IMR-90 (cell line): ENCODE measurements at regions not wholly inside any gene's neighbourhood (a gene's known extent, or its start where the extent isn't known, plus 50 kb on each side); places are given as distances from the start of the nearest gene placed in this dataset.

Source experiments
- ATAC-seq: fragments of 200-7000 bp; cut with Tn5 transposase; 2 replicates; pipeline ENCODE4 v1.9.1; 2020; ENCODE audit warnings: low read depth, mild to moderate bottlenecking, moderate library complexity
- BruUV-seq: library from RNA; stranded (reverse); fragments of 400-500 nt; replicated peaks from 2 replicates; lab custom pipeline; 2021; lab: Mats Ljungman, UMichigan
- CTCF ChIA-PET: fragments of 300-600 bp; formaldehyde crosslinking; extraction: SDS; loops from one replicate; lab custom pipeline; 2021; ENCODE audit warnings: antibody characterized with exemption; lab: Yijun Ruan, JAX
- POLR2A ChIA-PET: fragments of 300-600 bp; sonication (Branson Sonifier 250); formaldehyde crosslinking; loops from one replicate; lab custom pipeline; 2022; ENCODE audit warnings: antibody characterized with exemption; ENCODE audit not compliant: unreplicated experiment; lab: Charles Lee
- DNase-seq: peaks from one replicate; pipeline ENCODE4 v3.0.0; 2013
- H2AFZ ChIP-seq: replicated peaks from 2 replicates; pipeline ENCODE3; 2013; ENCODE audit warnings: low read length, mild to moderate bottlenecking; ENCODE audit not compliant: poor library complexity
- H2AK5ac ChIP-seq: 2 replicates; pipeline ENCODE4 v1.6.1; 2013; ENCODE audit warnings: low read depth, low read length, inconsistent platforms
- H2AK9ac ChIP-seq: replicated peaks from 2 replicates; pipeline ENCODE3; 2013; ENCODE audit warnings: mild to moderate bottlenecking, low read depth, low read length, moderate library complexity; ENCODE audit not compliant: poor library complexity
- H2BK120ac ChIP-seq: 2 replicates; pipeline ENCODE4 v1.6.1; 2013; ENCODE audit warnings: low read depth, low read length, inconsistent platforms
- H2BK15ac ChIP-seq: 3 replicates; pipeline ENCODE4 v1.6.1; 2013; ENCODE audit warnings: low read depth, low read length, inconsistent platforms
- H2BK20ac ChIP-seq: 2 replicates; pipeline ENCODE4 v1.6.1; 2013; ENCODE audit warnings: low read depth, mild to moderate bottlenecking, inconsistent platforms, low read length, moderate library complexity
- H2BK5ac ChIP-seq: 2 replicates; pipeline ENCODE4 v1.6.1; 2013; ENCODE audit warnings: mild to moderate bottlenecking, low read depth, low read length, inconsistent platforms; ENCODE audit not compliant: poor library complexity, severe bottlenecking
- H3K14ac ChIP-seq: replicated peaks from 2 replicates; pipeline ENCODE4 v1.6.1; 2013; ENCODE audit warnings: low read depth, low read length, inconsistent platforms
- H3K18ac ChIP-seq: 2 replicates; pipeline ENCODE4 v1.6.1; 2013; ENCODE audit warnings: low read depth, low read length, control low read depth
- H3K23ac ChIP-seq: 2 replicates; pipeline ENCODE4 v1.6.1; 2013; ENCODE audit warnings: low read depth, low read length, inconsistent platforms
- H3K27ac ChIP-seq: 2 replicates; pipeline ENCODE4 v1.5.1; 2013; ENCODE audit warnings: mild to moderate bottlenecking, control low read depth, low read length; ENCODE audit not compliant: insufficient read depth
- H3K27me3 ChIP-seq: 2 replicates; pipeline ENCODE4 v1.6.1; 2013; ENCODE audit warnings: low read length; ENCODE audit not compliant: control insufficient read depth, insufficient read depth
- H3K36me3 ChIP-seq: 2 replicates; pipeline ENCODE4 v1.6.1; 2013; ENCODE audit warnings: low read length, mixed read lengths; ENCODE audit not compliant: control insufficient read depth, insufficient read depth
- H3K4ac ChIP-seq: 2 replicates; pipeline ENCODE4 v1.6.1; 2013; ENCODE audit warnings: low read depth, low read length, inconsistent platforms
- H3K4me1 ChIP-seq: 2 replicates; pipeline ENCODE4 v1.6.1; 2013; ENCODE audit warnings: low read length, mixed read lengths; ENCODE audit not compliant: control insufficient read depth, insufficient read depth
- H3K4me2 ChIP-seq: 2 replicates; pipeline ENCODE4 v1.6.1; 2013; ENCODE audit warnings: low read depth, mild to moderate bottlenecking, control low read depth, low read length, moderate library complexity
- H3K4me3 ChIP-seq: 2 replicates; pipeline ENCODE4 v1.5.1; 2013; ENCODE audit warnings: low read depth, mild to moderate bottlenecking, control low read depth, low read length, moderate library complexity; ENCODE audit not compliant: insufficient read depth
- H3K56ac ChIP-seq: 2 replicates; pipeline ENCODE4 v1.6.1; 2013; ENCODE audit warnings: low read length, inconsistent platforms; ENCODE audit not compliant: insufficient read depth; ENCODE audit errors: extremely low read depth
- H3K79me1 ChIP-seq, 2 experiments: 2 replicates each; pipeline ENCODE4 v1.6.1; 2013; ENCODE audit warnings: low read length in 2 of 2, inconsistent platforms in 1 of 2, low read depth in 1 of 2
- H3K9ac ChIP-seq: 2 replicates; pipeline ENCODE4 v1.6.1; 2013; ENCODE audit warnings: low read depth, low read length, control low read depth
- H3K9me1 ChIP-seq: 2 replicates; pipeline ENCODE4 v1.6.1; 2013; ENCODE audit warnings: low read length, inconsistent platforms; ENCODE audit not compliant: insufficient read depth
- H3K9me3 ChIP-seq: 2 replicates; pipeline ENCODE4 v1.6.1; 2013; ENCODE audit warnings: low read length; ENCODE audit not compliant: control insufficient read depth, insufficient read depth
- H4K20me1 ChIP-seq: 2 replicates; pipeline ENCODE4 v1.6.1; 2013; ENCODE audit warnings: low read length, inconsistent platforms; ENCODE audit not compliant: insufficient read depth
- H4K5ac ChIP-seq: 2 replicates; pipeline ENCODE4 v1.6.1; 2013; ENCODE audit warnings: mild to moderate bottlenecking, low read depth, low read length, control low read depth
- H4K8ac ChIP-seq, 2 experiments: 2 replicates each; pipeline ENCODE4 v1.6.1; 2013; ENCODE audit warnings: low read depth in 2 of 2, low read length in 2 of 2, control low read depth in 1 of 2, inconsistent platforms in 1 of 2
- H4K91ac ChIP-seq: 2 replicates; pipeline ENCODE4 v1.6.1; 2013; ENCODE audit warnings: low read depth, low read length, inconsistent platforms; ENCODE audit not compliant: insufficient read depth
- BHLHE40 ChIP-seq: fragments of 150-350 bp; IDR thresholded peaks from 2 replicates; pipeline ENCODE4 v1.6.1; 2016; ENCODE audit warnings: mild to moderate bottlenecking, low read depth, low read length
- CEBPB ChIP-seq: IDR thresholded peaks from 2 replicates; pipeline ENCODE4 v1.6.1; 2012; ENCODE audit warnings: low read depth, low read length, improper control_type of control experiment
- CHD1 ChIP-seq: IDR thresholded peaks from 2 replicates; pipeline ENCODE4 v1.6.1; 2012; ENCODE audit warnings: low read depth, low read length, improper control_type of control experiment
- CTCF ChIP-seq: conservative IDR thresholded peaks from 2 replicates; pipeline ENCODE4 v1.5.1; 2012; ENCODE audit warnings: mild to moderate bottlenecking, low read depth, low read length, improper control_type of control experiment
- ELK1 ChIP-seq: fragments of 150-350 bp; IDR thresholded peaks from 2 replicates; pipeline ENCODE4 v1.6.1; 2016; ENCODE audit warnings: low read depth, mild to moderate bottlenecking, low read length, moderate library complexity, borderline replicate concordance
- FOS ChIP-seq: fragments of 150-350 bp; IDR thresholded peaks from 2 replicates; pipeline ENCODE4 v1.6.1; 2016; ENCODE audit warnings: low read depth, low read length
- MAFK ChIP-seq: IDR thresholded peaks from 2 replicates; pipeline ENCODE4 v1.6.1; 2012; ENCODE audit warnings: low read depth, low read length, improper control_type of control experiment
- MAZ ChIP-seq: IDR thresholded peaks from 2 replicates; pipeline ENCODE4 v1.6.1; 2012; ENCODE audit warnings: low read depth, mild to moderate bottlenecking, low read length, improper control_type of control experiment, moderate library complexity, borderline replicate concordance
- MXI1 ChIP-seq: IDR thresholded peaks from 2 replicates; pipeline ENCODE4 v1.6.1; 2012; ENCODE audit warnings: low read depth, mild to moderate bottlenecking, low read length, moderate library complexity, borderline replicate concordance
- NFE2L2 ChIP-seq: fragments of 150-350 bp; IDR thresholded peaks from 2 replicates; pipeline ENCODE4 v1.6.1; 2016; ENCODE audit warnings: low read depth, mild to moderate bottlenecking, low read length
- POLR2A ChIP-seq: IDR thresholded peaks from 2 replicates; pipeline ENCODE4 v1.6.1; 2012; ENCODE audit warnings: mild to moderate bottlenecking, low read depth, low read length
- RAD21 ChIP-seq: IDR thresholded peaks from 2 replicates; pipeline ENCODE4 v1.6.1; 2012; ENCODE audit warnings: low read length, improper control_type of control experiment
- RCOR1 ChIP-seq: IDR thresholded peaks from 2 replicates; pipeline ENCODE4 v1.6.1; 2012; ENCODE audit warnings: mild to moderate bottlenecking, low read length, improper control_type of control experiment; ENCODE audit not compliant: insufficient replicate concordance
- RFX5 ChIP-seq: IDR thresholded peaks from 2 replicates; pipeline ENCODE4 v1.8.0; 2012; ENCODE audit warnings: low read depth, mild to moderate bottlenecking, low read length, moderate library complexity
- SMC3 ChIP-seq: fragments of 150-350 bp; IDR thresholded peaks from 2 replicates; pipeline ENCODE4 v1.6.1; 2016; ENCODE audit warnings: low read depth, mild to moderate bottlenecking, antibody characterized with exemption, low read length, moderate library complexity
- USF2 ChIP-seq: fragments of 150-350 bp; IDR thresholded peaks from 2 replicates; pipeline ENCODE4 v1.6.1; 2017; ENCODE audit warnings: mild to moderate bottlenecking, antibody characterized with exemption, low read length, low read depth
- WGBS, 2 experiments: methylation state at CpG; one replicate each; pipeline versions ENCODE4 v1.1.5 to v1.1.7; 2013; ENCODE audit warnings: missing lambda C conversion rate in 2 of 2; ENCODE audit not compliant: insufficient read length in 1 of 2; ENCODE audit errors: extremely low coverage in 2 of 2; 5-methylcytosine and 5-hydroxymethylcytosine counted together
- dilution Hi-C: fragments of 300-500 bp; cut with HindIII; formaldehyde crosslinking; loops from one replicate; pipeline ENCODE4 v1.14.3; 2018; ENCODE audit warnings: low sequenced_read_pairs; ENCODE audit not compliant: unreplicated experiment
- in situ Hi-C: fragments of 300-500 bp; cut with MboI; formaldehyde crosslinking; loops from 3 replicates; pipeline ENCODE4 v1.14.3; 2019; ENCODE audit warnings: low sequenced_read_pairs, inconsistent platforms, mixed read lengths
- intact Hi-C: fragments of 100-400 bp; cut with micrococcal nuclease; formaldehyde crosslinking; loops from 2 replicates; pipeline ENCODE4 v1.10.0; 2022

- CTCF ChIA-PET: no interaction called here
- TF ChIP-seq MAFK (no peak), RCOR1 (no peak), RFX5 (no peak), USF2 (no peak), ELK1 (no peak), RAD21 (no peak), MAZ (no peak), MXI1 (no peak), POLR2A (no peak), BHLHE40 (no peak), NFE2L2 (no peak), SMC3 (no peak), CTCF (no peak), CEBPB (no peak), CHD1 (no peak), FOS (no peak)
- Histone ChIP-seq H3K23ac (no peak overlapping the region), H3K36me3 (no peaks in the 10 kb centered on the region), H3K4ac (no peak overlapping the region), H4K5ac (no peak overlapping the region), H3K79me1 (peaks cover 16 to 36% of the 10 kb centered on the region in 2 experiments; a peak in 3 of 4 replicates), H2AK5ac (no peak overlapping the region), H3K14ac (no peak overlapping the region), H2BK20ac (no peak overlapping the region), H3K4me2 (no peak overlapping the region), H3K9me1 (peaks cover 5% of the 10 kb centered on the region; the same call in 1 of the 2 replicates), H4K20me1 (no peaks in the 10 kb centered on the region), H2AK9ac (no peak overlapping the region), H4K91ac (no peak overlapping the region), H3K27me3 (no peaks in the 10 kb centered on the region), H3K56ac (no peak overlapping the region), H3K4me3 (no peak overlapping the region), H2BK120ac (no peak overlapping the region), H3K9me3 (no peaks in the 10 kb centered on the region), H2BK15ac (no peak overlapping the region), H2AFZ (no peak overlapping the region), H4K8ac (no peak overlapping the region), H2BK5ac (no peak overlapping the region), H3K9ac (no peak overlapping the region), H3K18ac (no peak overlapping the region), H3K27ac (no peak overlapping the region), H3K4me1 (peaks cover 2% of the 10 kb centered on the region; the same call in 1 of the 2 replicates)
- ATAC-seq (no peak), DNase-seq (no peak)
- intact Hi-C loops (no loop called here), in situ Hi-C loops (no loop called here), dilution Hi-C loops (no loop called here)
- BruUV-seq: no TSS peak
- WGBS, 2 experiments: no CpG with 5 or more reads among the region's 4 CpGs
- POLR2A ChIA-PET: no interaction called here
Measured at GRCh38 chr6:138651491-138651890, 122.1 kb upstream of the CCDC28A start.
